ENCODE measurements at regions not wholly inside any gene's neighbourhood (a gene's known extent, or its start where the extent isn't known, plus 50 kb on each side); places are given as distances from the start of the nearest gene placed in this dataset.

DNA sequence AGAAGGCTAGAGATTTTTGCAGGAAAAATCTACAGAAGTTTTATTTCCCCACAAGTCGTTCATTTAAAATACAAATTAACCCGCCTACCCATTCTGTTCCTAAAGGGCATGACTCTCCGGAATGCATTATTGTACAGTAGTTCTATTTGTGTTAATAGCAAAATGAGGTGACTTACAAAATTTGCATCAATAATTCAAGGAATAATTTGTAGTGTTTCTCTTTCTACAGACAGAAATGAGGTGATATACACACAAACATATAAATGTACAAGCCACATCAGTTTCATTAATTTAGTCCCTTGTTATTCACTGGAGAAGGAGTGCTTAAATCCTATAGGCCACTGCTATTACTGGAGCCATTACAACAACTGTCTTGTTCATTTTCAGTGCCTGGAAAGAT is 501.3 kb upstream of the DIAPH2 start:
- no peaks in the 10 kb centered on the region for H3K9me2 ChIP-seq (replicated peaks; ENCODE audit: low read length)
- no peak overlapping the region for H3K27ac ChIP-seq (ENCODE audit: low read length)
- DNase-seq (no peak), ATAC-seq (no peak)
- no peak overlapping the region for H3K9ac ChIP-seq (ENCODE audit: low read length)
- H3F3A ChIP-seq (ENCODE audit: low read length, unreplicated experiment), result no peaks in the 10 kb centered on the region
- no TSS peak for BruUV-seq (replicated peaks)
- H3K27me3 ChIP-seq (ENCODE audit: low read length), result no peaks in the 10 kb centered on the region
- H3K4me3 ChIP-seq (ENCODE audit: low read length), result no peak overlapping the region
- ChIA-PET CTCF (no interaction called here), POLR2A (ENCODE audit: unreplicated experiment) (no interaction called here)
- no peaks in the 10 kb centered on the region for H3K4me1 ChIP-seq (ENCODE audit: insufficient read depth, low read length)
- intact Hi-C loops (cut with micrococcal nuclease), result loop anchor here (2.0 to 5.0 kb wide), 3 partner anchors 281 to 1504 kb away; no protein-coding TSS in a partner anchor
- no peak overlapping the region for H3K4me2 ChIP-seq (ENCODE audit: low read length)
- no peak for TF ChIP-seq CTCF (conservative IDR thresholded peaks at IDR 0.05; ENCODE audit: low read depth, low read length)
- TF ChIP-seq EZH2phosphoT487 (IDR thresholded peaks at IDR 0.05; ENCODE audit: borderline replicate concordance, low read length), result no peak
- H4K20me1 ChIP-seq (ENCODE audit: low read length), result no peaks in the 10 kb centered on the region
- H3K9me3 ChIP-seq (ENCODE audit: low read length), result no peaks in the 10 kb centered on the region
- H2AFZ ChIP-seq (ENCODE audit: low read length), result no peak overlapping the region
- no peaks in the 10 kb centered on the region for H3K36me3 ChIP-seq (ENCODE audit: low read depth, low read length)
- H3K79me2 ChIP-seq (ENCODE audit: low read length), result no peaks in the 10 kb centered on the region

GRCh38 chrX:96183843-96184242 is 500.8 kb upstream of the DIAPH2 start:
- no TSS peak for BruUV-seq (replicated peaks)
- Histone ChIP-seq H3K27me3 (ENCODE audit: low read length) (no peaks in the 10 kb centered on the region), H3K79me2 (ENCODE audit: low read length) (no peaks in the 10 kb centered on the region), H3K9ac (ENCODE audit: low read length) (no peak overlapping the region), H3K4me1 (ENCODE audit: insufficient read depth, low read length) (no peaks in the 10 kb centered on the region), H4K20me1 (ENCODE audit: low read length) (no peaks in the 10 kb centered on the region), H2AFZ (ENCODE audit: low read length) (no peak overlapping the region), H3K9me2 (replicated peaks; ENCODE audit: low read length) (no peaks in the 10 kb centered on the region), H3K27ac (ENCODE audit: low read length) (no peak overlapping the region), H3K4me2 (ENCODE audit: low read length) (no peak overlapping the region), H3K36me3 (ENCODE audit: low read depth, low read length) (no peaks in the 10 kb centered on the region), H3K4me3 (ENCODE audit: low read length) (no peak overlapping the region), H3F3A (ENCODE audit: low read length, unreplicated experiment) (no peaks in the 10 kb centered on the region), H3K9me3 (ENCODE audit: low read length) (no peaks in the 10 kb centered on the region)
- TF ChIP-seq EZH2phosphoT487 (IDR thresholded peaks at IDR 0.05; ENCODE audit: borderline replicate concordance, low read length), result no peak
- TF ChIP-seq EZH2 (IDR thresholded peaks at IDR 0.05; ENCODE audit: low read length, unreplicated experiment), result no peak
- peak; percentile 67 for TF ChIP-seq CTCF (conservative IDR thresholded peaks at IDR 0.05; ENCODE audit: low read depth, low read length)
- intact Hi-C loops (cut with micrococcal nuclease), result loop anchor here (2.0 to 5.0 kb wide), 3 partner anchors 281 to 1503 kb away; no protein-coding TSS in a partner anchor
- ATAC-seq (peak; percentile 50; the same call in 1 of the 2 replicates), DNase-seq (peak; percentile 34)
- ChIA-PET CTCF (no interaction called here), POLR2A (ENCODE audit: unreplicated experiment) (no interaction called here)

DNA sequence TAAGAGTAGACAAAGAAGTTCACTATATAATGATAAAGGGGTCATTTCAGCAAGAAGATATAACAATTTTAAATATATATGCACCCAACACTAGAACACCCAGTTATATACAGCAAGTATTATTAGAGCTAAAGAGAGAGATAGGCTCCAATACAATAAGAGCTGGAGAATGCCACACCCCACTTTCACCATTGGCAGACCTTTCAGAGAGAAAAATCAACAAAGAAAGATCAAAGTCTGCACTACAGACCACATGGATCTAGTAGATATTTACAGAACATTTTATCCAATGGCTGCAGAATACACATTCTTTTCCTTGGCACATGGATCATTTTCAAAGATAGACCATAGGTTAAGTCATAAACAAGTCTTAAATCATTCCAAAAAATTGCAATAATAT is 479.7 kb upstream of the DIAPH2 start:
- Histone ChIP-seq H3K27ac (ENCODE audit: low read length) (no peak overlapping the region), H3K4me2 (ENCODE audit: low read length) (no peak overlapping the region), H2AFZ (ENCODE audit: low read length) (no peak overlapping the region), H3K9ac (ENCODE audit: low read length) (no peak overlapping the region), H3K4me1 (ENCODE audit: insufficient read depth, low read length) (no peaks in the 10 kb centered on the region), H3F3A (ENCODE audit: low read length, unreplicated experiment) (no peaks in the 10 kb centered on the region), H3K4me3 (ENCODE audit: low read length) (no peak overlapping the region), H3K36me3 (ENCODE audit: low read depth, low read length) (no peaks in the 10 kb centered on the region), H3K9me2 (replicated peaks; ENCODE audit: low read length) (no peaks in the 10 kb centered on the region), H3K27me3 (ENCODE audit: low read length) (no peaks in the 10 kb centered on the region), H4K20me1 (ENCODE audit: low read length) (no peaks in the 10 kb centered on the region), H3K79me2 (ENCODE audit: low read length) (no peaks in the 10 kb centered on the region), H3K9me3 (ENCODE audit: low read length) (no peaks in the 10 kb centered on the region)
- no TSS peak for BruUV-seq (replicated peaks)
- DNase-seq (no peak), ATAC-seq (no peak)
- POLR2A ChIA-PET (ENCODE audit: unreplicated experiment), result no interaction called here
- TF ChIP-seq EZH2phosphoT487 (IDR thresholded peaks at IDR 0.05; ENCODE audit: borderline replicate concordance, low read length), result no peak
- no peak for TF ChIP-seq CTCF (conservative IDR thresholded peaks at IDR 0.05; ENCODE audit: low read depth, low read length)
- TF ChIP-seq EZH2 (IDR thresholded peaks at IDR 0.05; ENCODE audit: low read length, unreplicated experiment), result no peak
- intact Hi-C loops (cut with micrococcal nuclease), result no loop called here
- CTCF ChIA-PET, result no interaction called here
